Mucosa of descending colon (tissue), 3 donors: ENCODE measurements at regions not wholly inside any gene's neighbourhood (a gene's known extent, or its start where the extent isn't known, plus 50 kb on each side); places are given as distances from the start of the nearest gene placed in this dataset.

ENCODE experiments used
- ATAC-seq: fragments of 200-7000 bp; cut with Tn5 transposase; one replicate; pipeline ENCODE4 v1.9.1; 2020; ENCODE audit warnings: mild to moderate bottlenecking, moderate library complexity
- DNase-seq, 3 donors: peaks; one replicate each; pipeline ENCODE4 v3.0.0-alpha.2; 2020
- H3K36me3 ChIP-seq: fragments of 200-600 bp; one replicate; pipeline ENCODE4 v1.8.0; 2021; ENCODE audit warnings: low read depth, mild to moderate bottlenecking
- H3K4me1 ChIP-seq: fragments of 200-600 bp; one replicate; pipeline ENCODE4 v1.8.0; 2021; ENCODE audit warnings: low read depth, mild to moderate bottlenecking
- H3K4me3 ChIP-seq: fragments of 200-600 bp; one replicate; pipeline ENCODE4 v1.8.0; 2021; ENCODE audit warnings: mild to moderate bottlenecking
- H3K9me3 ChIP-seq: fragments of 200-600 bp; one replicate; pipeline ENCODE4 v1.8.0; 2021; ENCODE audit warnings: mild to moderate bottlenecking
- CTCF ChIP-seq: fragments of 200-600 bp; IDR thresholded peaks from one replicate; pipeline ENCODE4 v1.8.0; 2022; ENCODE audit warnings: antibody characterized with exemption, mild to moderate bottlenecking
- intact Hi-C, 2 donors: fragments of 100-400 bp; cut with DNase I in 1 of 2; cut with micrococcal nuclease in 1 of 2; formaldehyde crosslinking; loops; one replicate each; pipeline versions ENCODE4 v1.11.0 to v1.11.1; 2022; cut with DNase I, micrococcal nuclease
- donor health status: DM: no; HTN: no; CAD: no; lungs with moderate emphysema.
- donor health status: DM: no; HTN: no; CAD: no.
- donor health status: DM: no; HTN: yes; CAD: no.

GRCh38 chr6:82570083-82570482, 206.5 kb downstream of the TPBG start:
- no peaks in the 10 kb centered on the region for H3K36me3 ChIP-seq
- no peak for TF ChIP-seq CTCF
- no peaks in the 10 kb centered on the region for H3K4me1 ChIP-seq
- ATAC-seq (no peak), DNase-seq (no peak)
- H3K4me3 ChIP-seq = no peak overlapping the region
- no peaks in the 10 kb centered on the region for H3K9me3 ChIP-seq
- intact Hi-C loops = no loop called here

GRCh38 chr6:82571455-82571854, 207.8 kb downstream of the TPBG start:
- DNase-seq = no peak
- no peaks in the 10 kb centered on the region for H3K36me3 ChIP-seq
- H3K9me3 ChIP-seq = peaks cover 3% of the 10 kb centered on the region
- no peak for ATAC-seq
- H3K4me3 ChIP-seq = no peak overlapping the region
- TF ChIP-seq CTCF = no peak
- intact Hi-C loops = no loop called here
- H3K4me1 ChIP-seq = no peaks in the 10 kb centered on the region

GRCh38 chr6:82573254-82573972, 209.8 kb downstream of the TPBG start:
- no peaks in the 10 kb centered on the region for H3K36me3 ChIP-seq
- no peaks in the 10 kb centered on the region for H3K4me1 ChIP-seq
- DNase-seq (no peak), ATAC-seq (no peak)
- H3K9me3 ChIP-seq = peaks cover 4% of the 10 kb centered on the region
- H3K4me3 ChIP-seq = no peak overlapping the region
- intact Hi-C loops = no loop called here
- TF ChIP-seq CTCF = no peak

- TF ChIP-seq CTCF = no peak
- intact Hi-C loops = no loop called here
- no peaks in the 10 kb centered on the region for H3K36me3 ChIP-seq
- DNase-seq = no peak
- H3K4me1 ChIP-seq = no peaks in the 10 kb centered on the region
- no peak for ATAC-seq
- no peak overlapping the region for H3K4me3 ChIP-seq
- peaks cover 4% of the 10 kb centered on the region for H3K9me3 ChIP-seq
Measured at GRCh38 chr6:82576284-82576683, 212.7 kb downstream of the TPBG start.

- Histone ChIP-seq H3K36me3 (no peaks in the 10 kb centered on the region), H3K4me1 (no peaks in the 10 kb centered on the region), H3K4me3 (no peak overlapping the region), H3K9me3 (no peaks in the 10 kb centered on the region)
- DNase-seq = no peak
- no peak for TF ChIP-seq CTCF
- intact Hi-C loops = no loop called here
- ATAC-seq = no peak
Measured at GRCh38 chr6:82584194-82584695, 220.6 kb downstream of the TPBG start.
